Astrocyte of the cerebellum (primary cell): ENCODE measurements at regions not wholly inside any gene's neighbourhood (a gene's known extent, or its start where the extent isn't known, plus 50 kb on each side); places are given as distances from the start of the nearest gene placed in this dataset.
"Not testable (repeated sequence)": the region's sequence is repeated elsewhere in the genome, so short reads cannot be mapped to it uniquely, and the experiment has no call there.

Experiments used
- DNase-seq: peaks from one replicate; pipeline ENCODE4 v3.0.0-alpha.2; 2011; ENCODE audit warnings: low read depth
- H3K4me3 ChIP-seq: 2 replicates; pipeline ENCODE4 v1.5.1; 2011; ENCODE audit warnings: mild to moderate bottlenecking, low read depth, low read length, moderate library complexity
- in situ Hi-C: cut with HindIII; loops from 2 replicates; pipeline ENCODE4 v1.10.0; 2017; ENCODE audit warnings: low sequenced_read_pairs
- TF ChIP-seq, protein P1 (sequence below): IDR thresholded peaks from 2 replicates; pipeline ENCODE4 v1.5.1; 2012; ENCODE audit warnings: low read length, low read depth, moderate library complexity, mild to moderate bottlenecking; ENCODE audit errors: missing control alignments

DNA sequence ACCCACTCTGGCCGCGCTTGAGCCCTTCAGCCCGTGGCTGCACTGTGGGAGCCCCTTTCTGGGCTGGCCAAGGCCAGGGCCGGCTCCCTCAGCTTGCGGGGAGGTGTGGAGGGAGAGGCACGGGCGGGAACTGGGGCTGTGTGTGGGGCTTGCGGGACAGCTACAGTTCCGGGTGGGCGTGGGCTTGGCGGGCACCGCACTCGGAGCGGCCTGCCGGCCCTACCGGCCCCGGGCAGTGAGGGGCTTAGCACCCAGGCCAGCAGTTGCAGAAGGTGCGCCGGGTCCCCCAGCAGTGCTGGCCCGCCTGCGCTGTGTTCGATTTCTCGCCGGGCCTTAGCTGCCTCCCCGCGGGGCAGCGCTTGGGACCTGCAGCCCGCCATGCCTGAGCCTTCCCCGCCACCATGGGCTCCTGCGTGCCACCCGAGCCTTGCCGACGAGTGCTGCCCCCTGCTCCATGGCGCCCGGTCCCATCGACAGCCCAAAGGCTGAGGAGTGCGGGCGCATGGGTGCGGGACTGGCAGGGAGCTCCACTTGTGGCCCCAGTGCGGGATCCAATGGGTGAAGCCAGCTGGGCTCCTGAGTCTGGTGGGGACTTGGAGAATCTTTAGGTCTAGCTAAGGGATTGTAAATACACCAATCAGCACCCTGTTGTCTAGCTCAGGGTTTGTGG lies 173.7 kb upstream of the FIGN start:
- H3K4me3 ChIP-seq, result no peak overlapping the region
- in situ Hi-C loops, result no loop called here
- DNase-seq, result no peak
- TF ChIP-seq, protein P1, sequence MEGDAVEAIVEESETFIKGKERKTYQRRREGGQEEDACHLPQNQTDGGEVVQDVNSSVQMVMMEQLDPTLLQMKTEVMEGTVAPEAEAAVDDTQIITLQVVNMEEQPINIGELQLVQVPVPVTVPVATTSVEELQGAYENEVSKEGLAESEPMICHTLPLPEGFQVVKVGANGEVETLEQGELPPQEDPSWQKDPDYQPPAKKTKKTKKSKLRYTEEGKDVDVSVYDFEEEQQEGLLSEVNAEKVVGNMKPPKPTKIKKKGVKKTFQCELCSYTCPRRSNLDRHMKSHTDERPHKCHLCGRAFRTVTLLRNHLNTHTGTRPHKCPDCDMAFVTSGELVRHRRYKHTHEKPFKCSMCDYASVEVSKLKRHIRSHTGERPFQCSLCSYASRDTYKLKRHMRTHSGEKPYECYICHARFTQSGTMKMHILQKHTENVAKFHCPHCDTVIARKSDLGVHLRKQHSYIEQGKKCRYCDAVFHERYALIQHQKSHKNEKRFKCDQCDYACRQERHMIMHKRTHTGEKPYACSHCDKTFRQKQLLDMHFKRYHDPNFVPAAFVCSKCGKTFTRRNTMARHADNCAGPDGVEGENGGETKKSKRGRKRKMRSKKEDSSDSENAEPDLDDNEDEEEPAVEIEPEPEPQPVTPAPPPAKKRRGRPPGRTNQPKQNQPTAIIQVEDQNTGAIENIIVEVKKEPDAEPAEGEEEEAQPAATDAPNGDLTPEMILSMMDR, result no peak

DNA sequence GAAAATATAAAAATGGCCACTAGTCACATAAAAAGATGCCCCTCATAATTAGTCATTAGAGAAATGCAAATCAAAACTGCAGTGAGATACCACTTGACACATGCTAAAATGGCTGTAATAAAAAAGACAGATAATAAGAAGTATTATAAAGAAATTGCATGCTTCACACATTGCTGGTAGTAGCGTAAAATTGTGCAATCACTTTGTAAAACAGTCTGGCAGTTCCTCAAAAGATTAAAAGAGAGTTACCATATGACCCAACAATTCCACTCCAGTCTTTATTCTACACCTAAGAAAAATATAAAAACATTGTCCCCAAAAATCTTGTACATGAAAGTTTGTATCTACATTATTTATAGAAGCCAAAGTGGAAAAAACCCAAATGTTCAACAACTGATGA lies 170.6 kb upstream of the FIGN start:
- H3K4me3 ChIP-seq, result no peak overlapping the region
- no peak for DNase-seq
- in situ Hi-C loops, result no loop called here
- TF ChIP-seq, protein P1, result no peak

DNA sequence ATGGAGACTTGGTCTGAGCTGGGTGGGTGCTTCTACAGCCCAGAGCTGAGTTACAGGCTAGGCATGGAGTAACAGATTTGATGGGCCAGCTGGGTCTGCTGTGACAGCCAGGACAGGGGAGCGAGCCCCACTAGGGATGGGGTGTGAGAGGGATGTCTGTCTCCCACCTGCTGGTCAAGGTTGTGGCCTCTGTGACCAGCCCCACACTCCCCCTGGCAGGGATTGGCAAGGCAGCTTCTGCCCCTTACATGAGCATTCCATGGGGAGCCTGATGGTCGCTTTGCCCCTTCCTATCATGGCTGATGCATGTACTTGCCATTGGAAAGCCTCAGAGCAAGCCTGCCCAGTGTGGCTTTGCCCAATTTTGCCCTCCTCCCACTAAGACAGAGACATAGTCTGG lies 162.0 kb upstream of the FIGN start:
- in situ Hi-C loops, result no loop called here
- DNase-seq, result no peak
- H3K4me3 ChIP-seq, result no peak overlapping the region
- TF ChIP-seq, protein P1, result no peak

GRCh38 chr2:163893444-163893843 lies 157.6 kb upstream of the FIGN start:
- H3K4me3 ChIP-seq, DNase-seq, in situ Hi-C loops: not testable (repeated sequence)

DNA sequence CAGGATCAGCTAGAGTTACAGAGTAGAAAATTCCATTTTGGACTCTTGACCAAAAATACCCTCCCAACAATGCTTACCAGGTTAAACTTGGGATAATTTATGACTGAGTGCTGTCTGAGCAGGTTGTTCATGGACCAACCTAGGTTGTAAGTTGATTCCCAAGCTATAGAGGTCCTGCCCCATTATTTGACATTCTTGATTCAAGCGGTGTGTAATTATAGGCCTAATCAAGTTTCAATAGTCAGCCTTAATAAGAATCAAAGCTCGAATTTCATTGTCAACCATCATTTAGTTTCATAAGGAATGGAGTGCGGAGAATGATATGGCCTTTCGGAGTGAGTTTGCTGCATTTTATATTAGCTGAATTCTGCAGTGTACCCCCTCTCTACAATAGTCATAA lies 152.8 kb upstream of the FIGN start:
- no peak overlapping the region for H3K4me3 ChIP-seq
- TF ChIP-seq, protein P1, result no peak
- in situ Hi-C loops, result no loop called here
- DNase-seq, result no peak

DNA sequence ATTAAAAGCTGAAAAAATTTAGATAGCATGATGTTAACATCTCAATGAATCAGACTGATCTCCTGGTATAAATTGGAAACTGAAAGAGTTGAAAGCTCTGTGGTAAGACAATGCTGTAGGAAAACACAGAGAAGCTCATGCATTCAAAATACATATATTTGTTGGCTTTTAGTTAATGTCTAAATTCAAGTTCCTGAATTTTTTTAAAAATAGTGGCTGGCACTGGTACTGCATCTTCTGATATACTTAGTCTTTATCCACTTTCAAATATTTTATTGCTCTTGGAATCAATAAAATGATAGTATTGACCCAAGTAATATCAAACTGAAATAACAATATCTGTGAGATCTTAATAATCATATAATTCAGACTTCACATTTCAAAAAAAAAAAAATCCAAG lies 151.4 kb upstream of the FIGN start:
- no peak for DNase-seq
- no peak overlapping the region for H3K4me3 ChIP-seq
- TF ChIP-seq, protein P1, result peak; percentile 10
- in situ Hi-C loops, result no loop called here

GRCh38 chr2:163884416-163884815 lies 148.6 kb upstream of the FIGN start:
- no peak for DNase-seq
- H3K4me3 ChIP-seq, result no peak overlapping the region
- in situ Hi-C loops, result no loop called here
- TF ChIP-seq, protein P1, result no peak
